Left colon (tissue), 2 donors: ENCODE measurements at regions not wholly inside any gene's neighbourhood (a gene's known extent, or its start where the extent isn't known, plus 50 kb on each side); places are given as distances from the start of the nearest gene placed in this dataset.
"Not testable (repeated sequence)": the region's sequence is repeated elsewhere in the genome, so short reads cannot be mapped to it uniquely, and the experiment has no call there.

Experiments used
- ATAC-seq: fragments of 200-7000 bp; cut with Tn5 transposase; one replicate; pipeline ENCODE4 v1.9.1; 2020; ENCODE audit warnings: mild to moderate bottlenecking, moderate library complexity
- DNase-seq, 2 donors: peaks; one replicate each; pipeline ENCODE4 v3.0.0-alpha.2; 2020
- intact Hi-C, 2 donors: fragments of 100-400 bp; cut with DNase I in 1 of 2; cut with micrococcal nuclease in 1 of 2; formaldehyde crosslinking; loops; one replicate each; pipeline versions ENCODE4 v1.11.2 to v1.14.0; 2022; cut with DNase I, micrococcal nuclease
- donor health status: DM: no; HTN: no; CAD: no.
- donor health status: DM: yes; HTN: yes; CAD: no.

GRCh38 chr6:97726378-97726777 is 443.4 kb upstream of the MMS22L start:
- intact Hi-C loops = no loop called here
- no peak for ATAC-seq
- no peak for DNase-seq

GRCh38 chr6:97732045-97732444 is 449.0 kb upstream of the MMS22L start:
- intact Hi-C loops = no loop called here
- ATAC-seq = no peak

GRCh38 chr6:97757575-97757974 is 474.6 kb upstream of the MMS22L start:
- DNase-seq = no peak
- no peak for ATAC-seq
- intact Hi-C loops = no loop called here

More at GRCh38 chr6:97732045-97732444, 449.0 kb upstream of the MMS22L start:
- no peak for DNase-seq

- DNase-seq (no peak), ATAC-seq (no peak)
- intact Hi-C loops = no loop called here
These were observed 482.4 kb upstream of the MMS22L start for GRCh38 chr6:97765461-97765860.

GRCh38 chr6:97771372-97771771 is 488.4 kb upstream of the MMS22L start:
- ATAC-seq (no peak), DNase-seq (no peak)
- intact Hi-C loops = no loop called here

- intact Hi-C loops = no loop called here
- DNase-seq (no peak), ATAC-seq (no peak)
These were observed 492.0 kb upstream of the MMS22L start for GRCh38 chr6:97775012-97775411.

- no peak for ATAC-seq
- intact Hi-C loops = no loop called here
- no peak for DNase-seq
These were observed 495.4 kb upstream of the MMS22L start for GRCh38 chr6:97778290-97779038.

- intact Hi-C loops, DNase-seq, ATAC-seq: not testable (repeated sequence)
These were observed 496.2 kb upstream of the MMS22L start for GRCh38 chr6:97779039-97779766.

GRCh38 chr6:97790926-97791590 is 508.0 kb upstream of the MMS22L start:
- no peak for DNase-seq
- ATAC-seq = no peak
- intact Hi-C loops = no loop called here

- intact Hi-C loops = no loop called here
- ATAC-seq = no peak
- no peak for DNase-seq
These were observed 522.6 kb upstream of the MMS22L start for GRCh38 chr6:97805596-97805995.

GRCh38 chr6:97812940-97813339 is 529.9 kb upstream of the MMS22L start:
- ATAC-seq (no peak), DNase-seq (no peak)
- intact Hi-C loops = no loop called here

GRCh38 chr6:97813889-97814567 is 531.0 kb upstream of the MMS22L start:
- no peak for DNase-seq
- no peak for ATAC-seq
- intact Hi-C loops = no loop called here

- intact Hi-C loops = no loop called here
- DNase-seq = no peak
These were observed 532.3 kb upstream of the MMS22L start for GRCh38 chr6:97815301-97815812.

GRCh38 chr6:97816526-97816925 is 533.5 kb upstream of the MMS22L start:
- intact Hi-C loops = no loop called here
- no peak for ATAC-seq
- DNase-seq = no peak

More at GRCh38 chr6:97815301-97815812, 532.3 kb upstream of the MMS22L start:
- ATAC-seq = no peak

- DNase-seq = no peak
- intact Hi-C loops = no loop called here
- no peak for ATAC-seq
These were observed 536.7 kb upstream of the MMS22L start for GRCh38 chr6:97819710-97820109.

GRCh38 chr6:97820400-97820799 is 537.4 kb upstream of the MMS22L start:
- DNase-seq (no peak), ATAC-seq (no peak)
- intact Hi-C loops = no loop called here

- no peak for DNase-seq
- no peak for ATAC-seq
- intact Hi-C loops = no loop called here
These were observed 539.6 kb upstream of the MMS22L start for GRCh38 chr6:97822632-97823031.

GRCh38 chr6:97841763-97842162 is 558.7 kb upstream of the MMS22L start:
- no peak for ATAC-seq
- intact Hi-C loops = no loop called here
- DNase-seq = no peak

GRCh38 chr6:97842521-97842920 is 559.5 kb upstream of the MMS22L start:
- intact Hi-C loops = no loop called here
- DNase-seq (no peak), ATAC-seq (no peak)
